NCI-H2081 (cell line): ENCODE measurements at regions not wholly inside any gene's neighbourhood (a gene's known extent, or its start where the extent isn't known, plus 50 kb on each side); places are given as distances from the start of the nearest gene placed in this dataset.
A peak's percentile ranks its signal among the peaks of the same experiment; 100 is the strongest.

Experiments
- DNase-seq, 2 experiments: peaks; one replicate each; lab custom pipeline; 2025; lab: John Stamatoyannopoulos, UW

GRCh38 chr10:88108115-88108610 lies 244.7 kb downstream of the PTEN start:
- no peak for DNase-seq

GRCh38 chr10:88110355-88110754 lies 246.9 kb downstream of the PTEN start:
- DNase-seq = no peak

GRCh38 chr10:88110822-88111221 lies 247.4 kb downstream of the PTEN start:
- DNase-seq = no peak

- no peak for DNase-seq
Observed at GRCh38 chr10:88111294-88111693, 247.9 kb downstream of the PTEN start.

GRCh38 chr10:88113232-88113631 lies 249.8 kb downstream of the PTEN start:
- DNase-seq = no peak

GRCh38 chr10:88113657-88114272 lies 250.3 kb downstream of the PTEN start:
- DNase-seq = no peak

- peak; percentile 5 to 35 for DNase-seq
Observed at GRCh38 chr10:88114368-88114767, 250.9 kb downstream of the PTEN start.

- no peak for DNase-seq
Observed at GRCh38 chr10:88115407-88115806, 252.0 kb downstream of the PTEN start.

- DNase-seq = no peak
Observed at GRCh38 chr10:88115968-88116367, 252.5 kb downstream of the PTEN start.

- DNase-seq = no peak
Observed at GRCh38 chr10:88116481-88116880, 253.1 kb downstream of the PTEN start.

- no peak for DNase-seq
Observed at GRCh38 chr10:88116971-88117626, 253.7 kb downstream of the PTEN start.

- no peak for DNase-seq
Observed at GRCh38 chr10:88117869-88118632, 254.6 kb downstream of the PTEN start.

- no peak for DNase-seq
Observed at GRCh38 chr10:88118729-88119128, 255.3 kb downstream of the PTEN start.

- DNase-seq = no peak
Observed at GRCh38 chr10:88119160-88119559, 255.7 kb downstream of the PTEN start.

GRCh38 chr10:88120075-88120474 lies 256.6 kb downstream of the PTEN start:
- no peak for DNase-seq

GRCh38 chr10:88120599-88121333 lies 257.3 kb downstream of the PTEN start:
- DNase-seq = no peak

GRCh38 chr10:88121361-88121760 lies 257.9 kb downstream of the PTEN start:
- DNase-seq = no peak

GRCh38 chr10:88122145-88122544 lies 258.7 kb downstream of the PTEN start:
- DNase-seq = no peak

- no peak for DNase-seq
Observed at GRCh38 chr10:88122576-88122975, 259.2 kb downstream of the PTEN start.

GRCh38 chr10:88125766-88126165 lies 262.3 kb downstream of the PTEN start:
- DNase-seq = no peak

- DNase-seq = no peak
Observed at GRCh38 chr10:88126699-88127098, 263.3 kb downstream of the PTEN start.

GRCh38 chr10:88127269-88127668 lies 263.8 kb downstream of the PTEN start:
- DNase-seq = no peak
